Transverse colon (tissue), 4 donors: ENCODE measurements at regions not wholly inside any gene's neighbourhood (a gene's known extent, or its start where the extent isn't known, plus 50 kb on each side); places are given as distances from the start of the nearest gene placed in this dataset.

ENCODE experiments used
- POLR2AphosphoS5 ChIP-seq, 3 donors: sonication (generic); formaldehyde crosslinking; IDR thresholded peaks; one replicate each; pipeline ENCODE4 v1.6.1; 2016; ENCODE audit warnings: antibody characterized with exemption in 3 of 3
- TF ChIP-seq, protein P1 (sequence below), 5 experiments: fragments of 200-600 bp in 3 of 5; fragments of 450-650 bp in 2 of 5; sonication (generic) in 3 of 5; IDR thresholded peaks; 1 replicate in 2 of 5; 2 replicates in 3 of 5; pipeline ENCODE4 v1.5.1; 2016 to 2017; ENCODE audit warnings: antibody characterized with exemption in 5 of 5, inconsistent platforms in 3 of 5, mild to moderate bottlenecking in 2 of 5, moderate library complexity in 1 of 5

DNA sequence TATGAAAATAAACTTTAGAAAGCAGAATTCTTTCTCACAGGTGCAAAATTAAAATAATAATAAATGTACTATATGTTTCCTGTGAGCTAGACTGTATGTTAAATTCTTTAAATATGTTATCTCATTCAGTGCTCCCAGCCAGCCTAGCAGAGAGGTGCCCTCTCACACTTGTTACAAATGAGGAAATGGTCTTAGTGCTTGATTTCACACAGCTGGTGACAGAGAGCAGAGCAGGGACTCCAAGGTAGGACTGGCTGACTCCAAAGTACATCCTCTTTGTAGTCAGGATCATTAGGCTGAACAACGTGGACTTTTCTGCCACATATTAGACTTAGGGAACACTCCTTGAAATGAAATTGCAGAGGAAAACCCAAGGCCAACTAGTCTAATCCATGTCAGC is 72.0 kb upstream of the HHIP start:
- TF ChIP-seq, protein P1, sequence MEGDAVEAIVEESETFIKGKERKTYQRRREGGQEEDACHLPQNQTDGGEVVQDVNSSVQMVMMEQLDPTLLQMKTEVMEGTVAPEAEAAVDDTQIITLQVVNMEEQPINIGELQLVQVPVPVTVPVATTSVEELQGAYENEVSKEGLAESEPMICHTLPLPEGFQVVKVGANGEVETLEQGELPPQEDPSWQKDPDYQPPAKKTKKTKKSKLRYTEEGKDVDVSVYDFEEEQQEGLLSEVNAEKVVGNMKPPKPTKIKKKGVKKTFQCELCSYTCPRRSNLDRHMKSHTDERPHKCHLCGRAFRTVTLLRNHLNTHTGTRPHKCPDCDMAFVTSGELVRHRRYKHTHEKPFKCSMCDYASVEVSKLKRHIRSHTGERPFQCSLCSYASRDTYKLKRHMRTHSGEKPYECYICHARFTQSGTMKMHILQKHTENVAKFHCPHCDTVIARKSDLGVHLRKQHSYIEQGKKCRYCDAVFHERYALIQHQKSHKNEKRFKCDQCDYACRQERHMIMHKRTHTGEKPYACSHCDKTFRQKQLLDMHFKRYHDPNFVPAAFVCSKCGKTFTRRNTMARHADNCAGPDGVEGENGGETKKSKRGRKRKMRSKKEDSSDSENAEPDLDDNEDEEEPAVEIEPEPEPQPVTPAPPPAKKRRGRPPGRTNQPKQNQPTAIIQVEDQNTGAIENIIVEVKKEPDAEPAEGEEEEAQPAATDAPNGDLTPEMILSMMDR (IDR thresholded peaks at IDR 0.05) = no peak
- TF ChIP-seq POLR2AphosphoS5 (IDR thresholded peaks at IDR 0.05) = no peak
